GM23248 (cell line): ENCODE measurements at regions not wholly inside any gene's neighbourhood (a gene's known extent, or its start where the extent isn't known, plus 50 kb on each side); places are given as distances from the start of the nearest gene placed in this dataset.

Experiments
- DNase-seq: peaks from one replicate; pipeline ENCODE4 v3.0.0-alpha.2; 2015
- H2AFZ ChIP-seq: fragments of 200-600 bp; sonication (generic); 2 replicates; pipeline ENCODE4 v1.6.1; 2016; ENCODE audit warnings: antibody characterized with exemption
- H3F3A ChIP-seq: fragments of 200-600 bp; sonication (generic); 2 replicates; pipeline ENCODE4 v1.6.1; 2016; ENCODE audit warnings: mild to moderate bottlenecking, antibody characterized with exemption, mixed run types; ENCODE audit not compliant: insufficient read depth
- H3K27ac ChIP-seq: fragments of 200-600 bp; sonication (generic); 2 replicates; pipeline ENCODE4 v1.5.1; 2016; ENCODE audit warnings: mild to moderate bottlenecking
- H3K27me3 ChIP-seq: fragments of 200-600 bp; sonication (generic); replicated peaks from 2 replicates; pipeline ENCODE4 v1.6.1; 2016; ENCODE audit warnings: mild to moderate bottlenecking; ENCODE audit not compliant: insufficient read depth
- H3K36me3 ChIP-seq: fragments of 200-600 bp; sonication (generic); 2 replicates; pipeline ENCODE4 v1.6.1; 2016; ENCODE audit warnings: low read depth, mild to moderate bottlenecking
- H3K4me1 ChIP-seq: fragments of 200-600 bp; sonication (generic); 2 replicates; pipeline ENCODE4 v1.6.1; 2016; ENCODE audit warnings: mild to moderate bottlenecking; ENCODE audit not compliant: insufficient read depth
- H3K4me2 ChIP-seq: fragments of 200-600 bp; sonication (generic); one replicate; pipeline ENCODE4 v1.6.1; 2016; ENCODE audit warnings: mild to moderate bottlenecking; ENCODE audit not compliant: unreplicated experiment
- H3K4me3 ChIP-seq: fragments of 200-600 bp; sonication (generic); 2 replicates; pipeline ENCODE4 v1.5.1; 2016; ENCODE audit warnings: mild to moderate bottlenecking
- H3K79me2 ChIP-seq: fragments of 200-600 bp; sonication (generic); 2 replicates; pipeline ENCODE4 v1.6.1; 2016; ENCODE audit warnings: mild to moderate bottlenecking; ENCODE audit not compliant: insufficient read depth
- H3K9ac ChIP-seq: fragments of 200-600 bp; sonication (generic); 2 replicates; pipeline ENCODE4 v1.6.1; 2016; ENCODE audit warnings: mild to moderate bottlenecking
- H3K9me2 ChIP-seq: fragments of 200-600 bp; sonication (generic); 2 replicates; pipeline ENCODE4 v1.6.1; 2016; ENCODE audit warnings: mixed run types, mild to moderate bottlenecking, moderate library complexity; ENCODE audit not compliant: insufficient read depth
- H3K9me3 ChIP-seq: fragments of 200-600 bp; sonication (generic); one replicate; pipeline ENCODE4 v1.6.1; 2017; ENCODE audit warnings: low read depth
- H4K20me1 ChIP-seq: fragments of 200-600 bp; sonication (generic); 2 replicates; pipeline ENCODE4 v1.6.0; 2016; ENCODE audit not compliant: insufficient read depth
- EZH2 ChIP-seq: fragments of 200-600 bp; sonication (generic); IDR thresholded peaks from 2 replicates; pipeline ENCODE4 v1.6.1; 2018; ENCODE audit warnings: antibody characterized with exemption, mild to moderate bottlenecking; ENCODE audit not compliant: insufficient read depth, poor library complexity, severe bottlenecking
- EZH2phosphoT487 ChIP-seq: fragments of 200-600 bp; sonication (generic); IDR thresholded peaks from 2 replicates; pipeline ENCODE4 v1.6.1; 2018; ENCODE audit warnings: antibody characterized with exemption, moderate library complexity, mild to moderate bottlenecking, low read depth; ENCODE audit not compliant: insufficient read depth
- whole genome bisulfite sequencing, 2 experiments: methylation state at CpG; one replicate each; pipeline ENCODE4 v1.1.6; 2015 to 2017; ENCODE audit warnings: low lambda C conversion rate in 2 of 2, low coverage in 1 of 2; ENCODE audit errors: missing lambda C conversion rate in 2 of 2; 5-methylcytosine and 5-hydroxymethylcytosine counted together
- in situ Hi-C: fragments of 300-500 bp; cut with MboI; formaldehyde crosslinking; loops from 2 replicates; pipeline ENCODE4 v1.15.0; 2020

GRCh38 chr3:43165786-43166185 lies 59.9 kb upstream of the POMGNT2 start:
- no peaks in the 10 kb centered on the region for H4K20me1 ChIP-seq
- H3K4me2 ChIP-seq, result no peak overlapping the region
- in situ Hi-C loops, result loop anchor here (10.0 kb wide), 1 partner anchor 329 kb away; no protein-coding TSS in a partner anchor
- H3K79me2 ChIP-seq, result no peaks in the 10 kb centered on the region
- no peak overlapping the region for H3K4me3 ChIP-seq
- H3K9me3 ChIP-seq, result no peaks in the 10 kb centered on the region
- H3F3A ChIP-seq, result no peaks in the 10 kb centered on the region
- H3K27me3 ChIP-seq, result no peaks in the 10 kb centered on the region
- no peaks in the 10 kb centered on the region for H3K9me2 ChIP-seq
- no peaks in the 10 kb centered on the region for H3K36me3 ChIP-seq
- H3K9ac ChIP-seq, result no peak overlapping the region
- no peak for TF ChIP-seq EZH2phosphoT487
- no peak for TF ChIP-seq EZH2
- 53 to 67% methylated on average over 3 of the region's 3 CpGs for WGBS, 2 experiments
- no peak overlapping the region for H3K27ac ChIP-seq
- DNase-seq, result no peak
- H3K4me1 ChIP-seq, result no peaks in the 10 kb centered on the region
- H2AFZ ChIP-seq, result no peak overlapping the region

GRCh38 chr3:43163895-43164493 lies 58.1 kb upstream of the POMGNT2 start:
- Histone ChIP-seq H4K20me1 (no peaks in the 10 kb centered on the region), H3K36me3 (no peaks in the 10 kb centered on the region), H3K27me3 (no peaks in the 10 kb centered on the region), H3K9me2 (no peaks in the 10 kb centered on the region), H2AFZ (no peak overlapping the region), H3F3A (no peaks in the 10 kb centered on the region), H3K9ac (no peak overlapping the region), H3K9me3 (no peaks in the 10 kb centered on the region), H3K79me2 (no peaks in the 10 kb centered on the region), H3K27ac (no peak overlapping the region), H3K4me1 (no peaks in the 10 kb centered on the region), H3K4me2 (no peak overlapping the region), H3K4me3 (no peak overlapping the region)
- DNase-seq, result no peak
- in situ Hi-C loops, result loop anchor here (10.0 kb wide), 1 partner anchor 331 kb away; no protein-coding TSS in a partner anchor
- TF ChIP-seq EZH2phosphoT487 (no peak), EZH2 (no peak)
- WGBS, 2 experiments, result 64 to 76% methylated on average over 8 to 9 of the region's 9 CpGs

- H3F3A ChIP-seq, result no peaks in the 10 kb centered on the region
- H4K20me1 ChIP-seq, result no peaks in the 10 kb centered on the region
- H3K9me2 ChIP-seq, result no peaks in the 10 kb centered on the region
- WGBS, 2 experiments, result 47 to 51% methylated on average over 13 of the region's 13 CpGs
- no peak overlapping the region for H3K4me3 ChIP-seq
- H2AFZ ChIP-seq, result no peak overlapping the region
- DNase-seq, result peak; percentile 70
- no peak overlapping the region for H3K4me2 ChIP-seq
- in situ Hi-C loops, result loop anchor here (10.0 kb wide), 1 partner anchor 332 kb away; no protein-coding TSS in a partner anchor
- H3K9ac ChIP-seq, result no peak overlapping the region
- TF ChIP-seq EZH2phosphoT487 (no peak), EZH2 (no peak)
- H3K9me3 ChIP-seq, result no peaks in the 10 kb centered on the region
- no peaks in the 10 kb centered on the region for H3K79me2 ChIP-seq
- H3K27ac ChIP-seq, result no peak overlapping the region
- H3K4me1 ChIP-seq, result no peaks in the 10 kb centered on the region
- H3K27me3 ChIP-seq, result no peaks in the 10 kb centered on the region
- H3K36me3 ChIP-seq, result no peaks in the 10 kb centered on the region
These were observed 56.6 kb upstream of the POMGNT2 start for GRCh38 chr3:43162230-43163084.

- Histone ChIP-seq H2AFZ (no peak overlapping the region), H3K9me3 (no peaks in the 10 kb centered on the region), H3K4me2 (no peak overlapping the region), H4K20me1 (no peaks in the 10 kb centered on the region), H3K79me2 (no peaks in the 10 kb centered on the region), H3K4me1 (no peaks in the 10 kb centered on the region), H3K27me3 (no peaks in the 10 kb centered on the region), H3K36me3 (no peaks in the 10 kb centered on the region), H3K9me2 (no peaks in the 10 kb centered on the region), H3F3A (no peaks in the 10 kb centered on the region), H3K4me3 (no peak overlapping the region), H3K9ac (no peak overlapping the region), H3K27ac (no peak overlapping the region)
- no peak for DNase-seq
- TF ChIP-seq EZH2 (no peak), EZH2phosphoT487 (no peak)
- 59 to 62% methylated on average over 5 of the region's 5 CpGs for WGBS, 2 experiments
- in situ Hi-C loops, result loop anchor here (10.0 kb wide), 1 partner anchor 333 kb away; no protein-coding TSS in a partner anchor
These were observed 55.9 kb upstream of the POMGNT2 start for GRCh38 chr3:43161684-43162229.
